Heart left ventricle (tissue), 16 donors: ENCODE measurements at regions not wholly inside any gene's neighbourhood (a gene's known extent, or its start where the extent isn't known, plus 50 kb on each side); places are given as distances from the start of the nearest gene placed in this dataset.

Experiments
- ATAC-seq, 4 donors: fragments of 200-7000 bp; cut with Tn5 transposase; one replicate each; pipeline ENCODE4 v1.9.1; 2020 to 2022; ENCODE audit warnings: moderate library complexity in 4 of 4, mild to moderate bottlenecking in 3 of 4, moderate number of reproducible peaks in 1 of 4
- DNase-seq, 5 donors: peaks; one replicate each; pipeline ENCODE4 v3.0.0-alpha.2; 2020
- H3K27ac ChIP-seq, 12 donors: fragments of 200-600 bp; sonication (generic) in 4 of 12; one replicate each; pipeline versions ENCODE4 v1.5.0 to v1.8.0; 2016 to 2022; ENCODE audit warnings: mild to moderate bottlenecking in 2 of 12
- H3K27me3 ChIP-seq, 9 donors: fragments of 200-600 bp; sonication (generic) in 2 of 9; one replicate each; pipeline versions ENCODE4 v1.5.1 to v1.8.0; 2016 to 2022; ENCODE audit warnings: mild to moderate bottlenecking in 3 of 9
- H3K36me3 ChIP-seq, 9 donors: fragments of 200-600 bp; sonication (generic) in 2 of 9; one replicate each; pipeline versions ENCODE4 v1.5.0 to v1.8.0; 2018 to 2022; ENCODE audit warnings: mild to moderate bottlenecking in 2 of 9
- H3K4me1 ChIP-seq, 12 donors: fragments of 200-600 bp; sonication (generic) in 4 of 12; one replicate each; pipeline versions ENCODE4 v1.5.0 to v1.8.0; 2016 to 2022; ENCODE audit warnings: mild to moderate bottlenecking in 3 of 12
- H3K4me3 ChIP-seq, 12 donors: fragments of 200-600 bp; sonication (generic) in 4 of 12; one replicate each; pipeline versions ENCODE4 v1.5.0 to v1.8.0; 2017 to 2022; ENCODE audit warnings: mild to moderate bottlenecking in 9 of 12, moderate library complexity in 4 of 12
- H3K9me3 ChIP-seq, 12 donors: fragments of 200-600 bp; sonication (generic) in 4 of 12; one replicate each; pipeline versions ENCODE4 v1.5.0 to v1.8.0; 2016 to 2022; ENCODE audit warnings: mild to moderate bottlenecking in 1 of 12
- POLR2A ChIP-seq, 2 donors: fragments of 450-650 bp; IDR thresholded peaks; one replicate each; pipeline ENCODE4 v1.6.1; 2017; ENCODE audit warnings: antibody characterized with exemption in 2 of 2, mild to moderate bottlenecking in 2 of 2, moderate library complexity in 2 of 2
- WGBS, 4 donors: extraction: QIAGEN DNeasy Blood & Tissue Kit in 2 of 4; methylation state at CpG; one replicate each; pipeline versions ENCODE4 v1.1.5 to v1.1.7; 2013 to 2018; 5-methylcytosine and 5-hydroxymethylcytosine counted together
- intact Hi-C, 10 donors: fragments of 100-400 bp; cut with DNase I; formaldehyde crosslinking; loops; one replicate each; pipeline versions ENCODE4 v1.11.1 to v1.14.2; 2022
- TF ChIP-seq, protein P1 (sequence below), 12 donors: fragments of 200-600 bp; sonication (generic) in 4 of 12; IDR thresholded peaks; one replicate each; pipeline versions ENCODE4 v1.5.0 to v1.8.0; 2018 to 2022; ENCODE audit warnings: antibody characterized with exemption in 12 of 12, mild to moderate bottlenecking in 5 of 12
- donor health status: ischemic (EF 13 %, LVEDD 7.1; RV severe dilation, severe dysfunction).
- donor health status: healthy with polysubstance abuse.
- donor health status: DM: no; HTN: yes; CAD: no.
- donor health status: DM: no; HTN: no; CAD: no.
- donor health status: ischemic (EF 25% LVEDD 6.9; RV normal size, moderate dysfunction).
- donor health status: ischemic (EF 25% LVEDD 5.7; RV mildly dilated, moderate dysfunction).
- donor health status: healthy.
- donor health status: DM: yes; HTN: yes; CAD: no.
- donor health status: ischemic (EF 35%, LVEDD 5.7; RV mildly dilated, moderate dysfunction).
- donor health status: nonischemic (EF 11% LVEDD 7.7; RV severe dilation, severe dysfunction).
- donor health status: DM: yes; HTN: yes; CAD: no.
- donor health status: PGD.
- donor health status: ischemic (EF 29% LVEDD 5.4; RV normal size, mild dysfunction).
- donor health status: nonischemic (EF 23%, LVEDD 6.1; RV moderate dilation, normal function).

DNA sequence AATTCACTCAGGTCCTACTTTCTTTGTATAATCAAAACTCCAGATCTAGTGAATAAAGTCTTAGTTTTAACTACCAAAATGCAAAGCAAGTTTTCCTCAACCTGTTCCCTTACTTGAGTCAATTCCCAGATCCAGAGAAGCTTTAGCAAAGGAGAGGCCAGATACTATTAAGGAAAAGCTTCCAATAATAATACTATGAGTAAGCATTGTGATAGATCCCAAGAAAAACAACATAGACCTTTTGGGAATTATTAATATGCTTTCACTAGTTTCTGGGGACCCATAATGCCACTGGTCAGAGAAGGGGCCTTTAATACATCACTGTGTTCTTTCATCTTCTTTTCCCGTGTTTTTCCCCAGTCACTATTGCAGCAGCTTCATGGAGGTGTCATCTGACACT is 339.9 kb upstream of the CDIN1 start:
- Histone ChIP-seq H3K27me3 (no peaks in the 10 kb centered on the region), H3K27ac (no peak overlapping the region), H3K4me1 (no peaks in the 10 kb centered on the region), H3K36me3 (no peaks in the 10 kb centered on the region), H3K4me3 (no peak overlapping the region), H3K9me3 (peaks cover 0 to 20% (median 2%) of the 10 kb centered on the region in 12 donors)
- no peak for DNase-seq
- intact Hi-C loops: no loop called here
- 60 to 88% (median 80%) methylated on average over 1 of the region's 1 CpG for WGBS, 4 donors
- TF ChIP-seq, protein P1, sequence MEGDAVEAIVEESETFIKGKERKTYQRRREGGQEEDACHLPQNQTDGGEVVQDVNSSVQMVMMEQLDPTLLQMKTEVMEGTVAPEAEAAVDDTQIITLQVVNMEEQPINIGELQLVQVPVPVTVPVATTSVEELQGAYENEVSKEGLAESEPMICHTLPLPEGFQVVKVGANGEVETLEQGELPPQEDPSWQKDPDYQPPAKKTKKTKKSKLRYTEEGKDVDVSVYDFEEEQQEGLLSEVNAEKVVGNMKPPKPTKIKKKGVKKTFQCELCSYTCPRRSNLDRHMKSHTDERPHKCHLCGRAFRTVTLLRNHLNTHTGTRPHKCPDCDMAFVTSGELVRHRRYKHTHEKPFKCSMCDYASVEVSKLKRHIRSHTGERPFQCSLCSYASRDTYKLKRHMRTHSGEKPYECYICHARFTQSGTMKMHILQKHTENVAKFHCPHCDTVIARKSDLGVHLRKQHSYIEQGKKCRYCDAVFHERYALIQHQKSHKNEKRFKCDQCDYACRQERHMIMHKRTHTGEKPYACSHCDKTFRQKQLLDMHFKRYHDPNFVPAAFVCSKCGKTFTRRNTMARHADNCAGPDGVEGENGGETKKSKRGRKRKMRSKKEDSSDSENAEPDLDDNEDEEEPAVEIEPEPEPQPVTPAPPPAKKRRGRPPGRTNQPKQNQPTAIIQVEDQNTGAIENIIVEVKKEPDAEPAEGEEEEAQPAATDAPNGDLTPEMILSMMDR (IDR thresholded peaks at IDR 0.05): no peak
- no peak for TF ChIP-seq POLR2A (IDR thresholded peaks at IDR 0.05)
- ATAC-seq: peak in 1 of 4 donors; percentile 53

DNA sequence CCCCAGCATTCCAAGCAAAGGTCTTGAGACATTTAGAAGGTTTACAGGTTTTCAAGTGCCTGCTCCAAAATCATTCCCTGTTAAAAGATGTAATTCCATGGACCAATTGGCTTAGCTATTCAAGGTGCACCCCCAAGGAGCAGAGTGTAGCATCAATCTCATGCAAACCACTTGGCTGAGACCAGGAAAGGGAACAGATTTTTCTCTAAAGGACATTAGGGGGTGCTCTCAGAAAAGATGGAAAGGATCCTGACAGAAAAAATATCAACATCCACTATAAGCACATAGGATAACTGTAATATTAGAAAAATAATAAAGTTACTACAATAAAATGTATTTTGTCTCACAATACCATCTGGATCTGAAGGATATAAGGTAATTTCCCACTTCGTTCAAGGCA is 328.0 kb upstream of the CDIN1 start:
- intact Hi-C loops: no loop called here
- WGBS, 4 donors: 86 to 93% (median 89%) methylated on average over 1 of the region's 1 CpG
- TF ChIP-seq POLR2A (IDR thresholded peaks at IDR 0.05): no peak
- TF ChIP-seq, protein P1 (IDR thresholded peaks at IDR 0.05): no peak

DNA sequence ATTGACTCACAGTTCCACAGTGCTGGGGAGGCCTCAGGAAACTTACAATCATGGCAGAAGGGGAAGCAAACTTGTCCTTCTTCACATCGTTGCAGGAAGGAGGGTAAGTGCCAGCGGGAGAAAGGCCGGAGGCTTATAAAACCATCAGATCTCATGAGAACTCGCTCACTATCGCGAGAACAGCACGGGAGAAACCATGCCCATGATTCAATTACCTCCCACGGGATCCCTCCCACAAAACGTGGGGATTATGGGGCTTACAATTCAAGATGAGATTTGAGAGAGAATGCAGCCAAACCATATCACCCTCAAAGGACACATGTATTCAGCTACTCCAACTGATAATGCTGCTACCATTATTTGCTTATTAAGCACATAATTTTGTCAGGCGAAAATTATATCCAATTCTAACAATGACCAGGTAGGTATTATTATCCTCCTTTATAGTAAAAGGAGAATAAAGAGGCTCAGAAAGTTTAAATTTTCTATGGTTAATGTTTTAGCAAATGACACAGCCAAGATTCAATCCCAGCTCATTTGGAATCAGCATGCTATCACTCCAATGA is 327.2 kb upstream of the CDIN1 start:
- 87 to 95% (median 91%) methylated on average over 10 of the region's 10 CpGs for WGBS, 4 donors
- TF ChIP-seq, protein P1 (IDR thresholded peaks at IDR 0.05): no peak
- no peak for TF ChIP-seq POLR2A (IDR thresholded peaks at IDR 0.05)

More for the DNA sequence above, 328.0 kb upstream of the CDIN1 start:
- no peaks in the 10 kb centered on the region for H3K27me3 ChIP-seq
- DNase-seq (no peak), ATAC-seq (no peak)
- no peak overlapping the region for H3K4me3 ChIP-seq
- peaks cover 0 to 6% (median 0%) of the 10 kb centered on the region in 12 donors for H3K4me1 ChIP-seq
- H3K36me3 ChIP-seq: no peaks in the 10 kb centered on the region
- no peaks in the 10 kb centered on the region for H3K9me3 ChIP-seq
- H3K27ac ChIP-seq: no peak overlapping the region

DNA sequence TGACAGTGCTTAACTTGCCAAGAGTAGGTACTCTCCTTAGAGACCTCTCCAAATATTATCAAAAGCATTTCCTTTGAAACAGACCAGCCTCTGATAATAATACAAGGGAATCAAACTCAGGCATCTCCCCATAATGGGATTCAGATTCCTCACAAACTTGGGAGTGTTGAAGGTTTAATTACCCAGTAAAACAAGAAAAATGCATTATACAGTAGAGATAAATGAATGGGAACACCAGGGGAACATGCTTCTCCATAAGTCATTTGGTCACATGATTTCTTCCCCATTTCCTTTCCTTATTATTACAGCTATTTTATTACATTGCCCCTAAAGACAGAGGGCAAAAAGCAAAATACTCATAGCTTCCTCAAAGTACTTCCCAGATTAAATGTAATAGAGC is 325.0 kb upstream of the CDIN1 start:
- H3K4me3 ChIP-seq: no peak overlapping the region
- ATAC-seq (no peak), DNase-seq (no peak)
- H3K4me1 ChIP-seq: peaks cover 0 to 6% (median 0%) of the 10 kb centered on the region in 12 donors
- no peak overlapping the region for H3K27ac ChIP-seq
- no peaks in the 10 kb centered on the region for H3K27me3 ChIP-seq
- intact Hi-C loops: no loop called here
- H3K9me3 ChIP-seq: no peaks in the 10 kb centered on the region
- no peaks in the 10 kb centered on the region for H3K36me3 ChIP-seq
- TF ChIP-seq POLR2A (IDR thresholded peaks at IDR 0.05): no peak
- TF ChIP-seq, protein P1 (IDR thresholded peaks at IDR 0.05): no peak

More for the DNA sequence above, 327.2 kb upstream of the CDIN1 start:
- Histone ChIP-seq H3K27ac (no peak overlapping the region), H3K27me3 (no peaks in the 10 kb centered on the region), H3K9me3 (no peaks in the 10 kb centered on the region), H3K36me3 (no peaks in the 10 kb centered on the region), H3K4me3 (no peak overlapping the region), H3K4me1 (peaks cover 0 to 6% (median 0%) of the 10 kb centered on the region in 12 donors)
- ATAC-seq (no peak), DNase-seq (no peak)
- intact Hi-C loops: no loop called here
